ENCODE measurements at regions not wholly inside any gene's neighbourhood (a gene's known extent, or its start where the extent isn't known, plus 50 kb on each side); places are given as distances from the start of the nearest gene placed in this dataset.

DNA sequence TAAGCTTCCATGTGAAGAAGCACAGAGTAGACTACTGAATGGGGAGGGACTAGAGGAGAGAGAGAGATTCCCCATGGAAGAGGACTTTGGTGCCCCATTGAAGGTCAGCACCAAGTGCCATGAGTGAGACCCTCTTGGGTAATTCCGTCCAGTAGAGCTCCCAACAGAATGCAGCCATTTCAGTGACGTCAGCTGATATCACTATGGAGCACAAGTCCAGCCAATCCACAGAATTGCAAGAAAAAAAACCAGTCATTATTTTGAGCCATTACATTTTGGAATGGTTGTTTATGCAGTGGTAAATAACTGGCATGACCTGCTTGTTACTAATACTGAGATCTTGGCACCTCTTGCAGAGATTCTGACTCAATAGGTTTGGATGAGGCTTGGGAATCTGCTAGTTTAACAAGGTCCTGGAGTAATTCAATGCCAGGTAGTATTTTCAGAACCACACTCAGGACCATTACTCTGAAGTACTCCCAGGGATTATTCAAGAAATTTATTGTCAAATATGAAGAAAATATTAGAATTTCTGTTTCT, 52.6 kb upstream of the SP8 start:
- no peaks in the 10 kb centered on the region for H3K4me1 ChIP-seq (ENCODE audit: control insufficient read depth in 1 of 2, insufficient read depth in 2 of 2, low read length in 2 of 2)
- H3K4me3 ChIP-seq (ENCODE audit: low read depth in 1 of 2, low read length in 2 of 2) = no peak overlapping the region
- H3K36me3 ChIP-seq (ENCODE audit: control insufficient read depth in 1 of 2, insufficient read depth in 2 of 2, low read length in 2 of 2) = no peaks in the 10 kb centered on the region
- no peak overlapping the region for H3K27ac ChIP-seq (ENCODE audit: low read length)
- H3K27me3 ChIP-seq (ENCODE audit: low read depth, low read length) = no peaks in the 10 kb centered on the region
- H3K9me3 ChIP-seq (ENCODE audit: control insufficient read depth in 1 of 2, low read length in 2 of 2) = no peaks in the 10 kb centered on the region

DNA sequence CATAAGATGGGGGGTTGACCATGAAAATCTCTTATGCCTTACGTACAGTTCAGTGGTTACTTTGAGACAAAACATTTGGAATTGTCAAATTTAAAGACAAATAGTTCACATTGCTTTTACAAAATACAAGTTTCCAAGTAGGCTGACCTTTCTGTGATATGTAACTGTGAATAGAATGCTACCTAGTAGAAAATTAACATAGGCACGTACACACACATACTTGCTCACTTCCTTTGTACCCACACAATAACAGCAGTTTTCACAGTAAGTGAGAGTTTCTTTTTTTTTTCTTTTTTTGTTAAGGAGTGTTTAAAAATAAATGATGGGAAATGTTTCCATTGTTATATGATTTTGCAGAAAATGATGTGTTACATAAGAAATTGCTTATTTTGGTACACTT, 53.3 kb upstream of the SP8 start:
- no peak overlapping the region for H3K4me3 ChIP-seq (ENCODE audit: low read depth in 1 of 2, low read length in 2 of 2)

DNA sequence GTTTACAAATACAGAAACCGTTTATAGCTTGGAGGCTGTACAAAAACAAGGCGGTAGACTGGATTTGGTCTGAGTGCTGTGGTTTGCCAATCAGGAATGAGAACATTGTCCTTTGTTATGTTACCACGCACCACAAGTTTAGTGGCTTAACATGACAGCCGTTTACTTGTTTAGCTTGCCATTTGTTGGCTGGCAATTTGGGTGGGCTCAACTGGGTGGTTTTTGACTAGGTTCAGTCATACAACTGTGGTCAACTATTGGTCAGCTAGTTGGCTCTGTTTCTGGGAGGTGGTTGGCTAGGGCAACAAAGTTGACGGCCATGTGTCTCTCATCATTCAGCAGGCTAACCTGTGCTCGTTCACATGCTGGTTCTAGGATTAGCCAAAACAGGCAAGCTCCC, 60.1 kb upstream of the SP8 start:
- H3K36me3 ChIP-seq (ENCODE audit: control insufficient read depth in 1 of 2, insufficient read depth in 2 of 2, low read length in 2 of 2) = no peaks in the 10 kb centered on the region
- no peak overlapping the region for H3K4me3 ChIP-seq (ENCODE audit: low read depth in 1 of 2, low read length in 2 of 2)
- no peaks in the 10 kb centered on the region for H3K9me3 ChIP-seq (ENCODE audit: control insufficient read depth in 1 of 2, low read length in 2 of 2)
- H3K4me1 ChIP-seq (ENCODE audit: control insufficient read depth in 1 of 2, insufficient read depth in 2 of 2, low read length in 2 of 2) = no peaks in the 10 kb centered on the region
- no peaks in the 10 kb centered on the region for H3K27me3 ChIP-seq (ENCODE audit: low read depth, low read length)
- no peak overlapping the region for H3K27ac ChIP-seq (ENCODE audit: low read length)

More for the DNA sequence above, 53.3 kb upstream of the SP8 start:
- Histone ChIP-seq H3K9me3 (ENCODE audit: control insufficient read depth in 1 of 2, low read length in 2 of 2) (no peaks in the 10 kb centered on the region), H3K36me3 (ENCODE audit: control insufficient read depth in 1 of 2, insufficient read depth in 2 of 2, low read length in 2 of 2) (no peaks in the 10 kb centered on the region), H3K27ac (ENCODE audit: low read length) (no peak overlapping the region), H3K27me3 (ENCODE audit: low read depth, low read length) (no peaks in the 10 kb centered on the region), H3K4me1 (ENCODE audit: control insufficient read depth in 1 of 2, insufficient read depth in 2 of 2, low read length in 2 of 2) (no peaks in the 10 kb centered on the region)

DNA sequence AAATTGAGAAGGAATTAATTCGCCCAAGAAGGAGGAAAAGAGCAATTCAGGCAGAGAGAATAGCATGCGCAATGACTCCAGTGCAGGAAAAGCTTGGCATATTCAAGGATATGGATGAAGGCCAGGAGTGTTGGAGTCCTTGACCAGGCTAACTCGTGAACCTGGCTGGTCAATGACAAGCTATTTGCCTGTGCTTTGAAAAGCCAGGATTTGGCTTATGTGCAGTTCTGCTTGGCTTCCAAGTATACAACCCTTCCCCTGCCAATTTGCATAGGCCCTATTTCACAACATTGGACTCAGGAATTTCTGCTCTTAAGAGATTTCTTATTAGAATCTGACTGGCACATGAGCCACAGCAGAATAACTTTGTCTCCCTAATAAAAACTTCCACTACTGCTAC, 72.3 kb upstream of the SP8 start:
- H3K4me3 ChIP-seq (ENCODE audit: low read depth in 1 of 2, low read length in 2 of 2) = no peak overlapping the region
- H3K27ac ChIP-seq (ENCODE audit: low read length) = no peak overlapping the region
- H3K4me1 ChIP-seq (ENCODE audit: control insufficient read depth in 1 of 2, insufficient read depth in 2 of 2, low read length in 2 of 2) = no peaks in the 10 kb centered on the region
- H3K27me3 ChIP-seq (ENCODE audit: low read depth, low read length) = no peaks in the 10 kb centered on the region
- H3K9me3 ChIP-seq (ENCODE audit: control insufficient read depth in 1 of 2, low read length in 2 of 2) = no peaks in the 10 kb centered on the region
- H3K36me3 ChIP-seq (ENCODE audit: control insufficient read depth in 1 of 2, insufficient read depth in 2 of 2, low read length in 2 of 2) = no peaks in the 10 kb centered on the region

DNA sequence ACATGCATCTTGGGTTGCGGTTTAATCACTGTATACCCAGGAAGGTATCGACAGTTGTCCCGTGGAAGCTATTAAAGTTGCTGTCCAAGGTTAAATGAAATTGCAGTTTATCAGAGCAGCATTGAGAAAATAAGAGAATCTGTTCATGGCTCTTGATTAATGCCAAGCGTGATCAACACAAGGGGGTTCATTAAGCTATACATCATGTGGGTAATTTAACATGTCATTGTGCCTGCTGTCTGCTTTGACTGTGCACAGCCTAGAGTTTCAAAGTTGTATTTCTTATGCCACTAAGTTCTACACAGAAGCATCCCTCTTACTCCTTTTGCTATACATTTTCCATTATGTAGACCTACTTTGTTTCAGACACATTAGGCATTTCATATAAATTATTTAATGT, 74.8 kb upstream of the SP8 start:
- H3K27ac ChIP-seq (ENCODE audit: low read length) = no peak overlapping the region
- H3K4me1 ChIP-seq (ENCODE audit: control insufficient read depth in 1 of 2, insufficient read depth in 2 of 2, low read length in 2 of 2) = no peaks in the 10 kb centered on the region
- no peaks in the 10 kb centered on the region for H3K36me3 ChIP-seq (ENCODE audit: control insufficient read depth in 1 of 2, insufficient read depth in 2 of 2, low read length in 2 of 2)
- H3K4me3 ChIP-seq (ENCODE audit: low read depth in 1 of 2, low read length in 2 of 2) = no peak overlapping the region
- no peaks in the 10 kb centered on the region for H3K9me3 ChIP-seq (ENCODE audit: control insufficient read depth in 1 of 2, low read length in 2 of 2)
- H3K27me3 ChIP-seq (ENCODE audit: low read depth, low read length) = no peaks in the 10 kb centered on the region

- H3K4me1 ChIP-seq (ENCODE audit: control insufficient read depth in 1 of 2, insufficient read depth in 2 of 2, low read length in 2 of 2) = no peaks in the 10 kb centered on the region
- H3K27ac ChIP-seq (ENCODE audit: low read length) = no peak overlapping the region
- no peaks in the 10 kb centered on the region for H3K36me3 ChIP-seq (ENCODE audit: control insufficient read depth in 1 of 2, insufficient read depth in 2 of 2, low read length in 2 of 2)
- H3K27me3 ChIP-seq (ENCODE audit: low read depth, low read length) = no peaks in the 10 kb centered on the region
- no peaks in the 10 kb centered on the region for H3K9me3 ChIP-seq (ENCODE audit: control insufficient read depth in 1 of 2, low read length in 2 of 2)
- no peak overlapping the region for H3K4me3 ChIP-seq (ENCODE audit: low read depth in 1 of 2, low read length in 2 of 2)
Measured at GRCh38 chr7:20862554-20862953, 75.9 kb upstream of the SP8 start.

- no peak overlapping the region for H3K4me3 ChIP-seq (ENCODE audit: low read depth in 1 of 2, low read length in 2 of 2)
- no peak overlapping the region for H3K27ac ChIP-seq (ENCODE audit: low read length)
- H3K36me3 ChIP-seq (ENCODE audit: control insufficient read depth in 1 of 2, insufficient read depth in 2 of 2, low read length in 2 of 2) = no peaks in the 10 kb centered on the region
- H3K9me3 ChIP-seq (ENCODE audit: control insufficient read depth in 1 of 2, low read length in 2 of 2) = no peaks in the 10 kb centered on the region
- H3K4me1 ChIP-seq (ENCODE audit: control insufficient read depth in 1 of 2, insufficient read depth in 2 of 2, low read length in 2 of 2) = no peaks in the 10 kb centered on the region
- H3K27me3 ChIP-seq (ENCODE audit: low read depth, low read length) = no peaks in the 10 kb centered on the region
Measured at GRCh38 chr7:20864221-20864620, 77.5 kb upstream of the SP8 start.

DNA sequence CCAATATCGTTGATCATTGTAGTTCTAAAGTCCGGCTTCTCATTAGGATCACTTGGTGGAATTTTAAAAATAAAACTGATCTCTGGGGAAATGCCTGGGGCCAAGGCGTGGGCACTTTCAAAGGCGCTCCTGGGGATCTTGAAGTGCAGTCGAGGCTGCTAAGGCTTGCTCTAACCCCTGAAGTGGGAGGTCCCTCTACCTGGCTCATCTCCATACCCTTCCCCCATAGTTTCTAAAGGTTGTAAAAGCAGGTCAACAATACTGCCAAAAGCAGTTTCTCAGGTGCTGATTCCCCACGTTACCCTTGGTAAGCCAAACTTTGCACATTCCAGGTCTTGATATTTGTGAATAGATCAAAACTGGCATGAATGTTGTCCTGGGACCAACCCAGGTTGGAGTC, 79.0 kb upstream of the SP8 start:
- Histone ChIP-seq H3K36me3 (ENCODE audit: control insufficient read depth in 1 of 2, insufficient read depth in 2 of 2, low read length in 2 of 2) (no peaks in the 10 kb centered on the region), H3K4me1 (ENCODE audit: control insufficient read depth in 1 of 2, insufficient read depth in 2 of 2, low read length in 2 of 2) (no peaks in the 10 kb centered on the region), H3K27me3 (ENCODE audit: low read depth, low read length) (no peaks in the 10 kb centered on the region), H3K9me3 (ENCODE audit: control insufficient read depth in 1 of 2, low read length in 2 of 2) (no peaks in the 10 kb centered on the region), H3K27ac (ENCODE audit: low read length) (no peak overlapping the region), H3K4me3 (ENCODE audit: low read depth in 1 of 2, low read length in 2 of 2) (no peak overlapping the region)

DNA sequence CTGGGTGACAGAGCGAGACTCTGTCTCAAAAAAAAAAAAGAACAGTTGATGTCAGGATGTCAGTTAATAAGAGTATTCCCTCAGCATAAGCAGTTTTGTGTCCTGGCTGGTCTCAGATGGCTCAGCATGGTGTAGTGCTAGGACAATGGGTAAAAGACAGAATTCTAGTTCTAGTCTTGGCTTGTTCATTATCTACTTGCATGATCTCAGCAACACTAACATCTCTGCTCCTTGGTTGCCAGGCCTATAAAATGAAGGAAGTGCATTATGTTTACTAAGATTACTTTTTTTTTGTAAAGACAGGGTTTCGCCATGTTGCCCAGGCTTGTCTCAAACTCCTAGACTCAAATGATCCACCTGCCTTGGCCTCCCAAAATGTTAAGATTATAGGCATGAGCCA, 84.3 kb upstream of the SP8 start:
- Histone ChIP-seq H3K36me3 (ENCODE audit: control insufficient read depth in 1 of 2, insufficient read depth in 2 of 2, low read length in 2 of 2) (no peaks in the 10 kb centered on the region), H3K27ac (ENCODE audit: low read length) (no peak overlapping the region), H3K4me1 (ENCODE audit: control insufficient read depth in 1 of 2, insufficient read depth in 2 of 2, low read length in 2 of 2) (no peaks in the 10 kb centered on the region), H3K4me3 (ENCODE audit: low read depth in 1 of 2, low read length in 2 of 2) (no peak overlapping the region), H3K27me3 (ENCODE audit: low read depth, low read length) (no peaks in the 10 kb centered on the region), H3K9me3 (ENCODE audit: control insufficient read depth in 1 of 2, low read length in 2 of 2) (no peaks in the 10 kb centered on the region)

DNA sequence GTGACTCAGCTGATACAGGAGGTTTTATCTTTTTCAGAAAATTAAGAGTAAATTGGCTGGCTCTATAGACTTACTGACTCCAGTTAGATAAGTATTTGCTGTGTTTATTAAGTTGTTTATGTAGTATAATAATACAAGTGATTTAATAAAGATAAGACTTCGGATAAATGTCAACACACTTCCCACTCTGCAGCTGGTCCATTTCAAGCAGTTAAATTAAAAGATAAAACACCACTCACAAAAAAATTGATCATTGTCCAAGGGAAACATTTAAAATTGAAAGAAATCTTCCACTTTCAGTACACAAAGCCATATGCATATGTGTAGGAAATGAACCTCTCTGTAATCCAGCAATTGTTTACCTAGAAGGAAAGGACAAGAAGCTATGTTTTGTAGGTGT, 106.1 kb upstream of the SP8 start:
- no peaks in the 10 kb centered on the region for H3K36me3 ChIP-seq (ENCODE audit: control insufficient read depth in 1 of 2, insufficient read depth in 2 of 2, low read length in 2 of 2)
- no peaks in the 10 kb centered on the region for H3K27me3 ChIP-seq (ENCODE audit: low read depth, low read length)
- H3K4me3 ChIP-seq (ENCODE audit: low read depth in 1 of 2, low read length in 2 of 2) = no peak overlapping the region
- no peak overlapping the region for H3K27ac ChIP-seq (ENCODE audit: low read length)
- peaks cover 0 to 3% of the 10 kb centered on the region in 2 donors for H3K9me3 ChIP-seq (ENCODE audit: control insufficient read depth in 1 of 2, low read length in 2 of 2)
- no peaks in the 10 kb centered on the region for H3K4me1 ChIP-seq (ENCODE audit: control insufficient read depth in 1 of 2, insufficient read depth in 2 of 2, low read length in 2 of 2)

GRCh38 chr7:20894806-20895205, 108.1 kb upstream of the SP8 start:
- Histone ChIP-seq H3K36me3 (ENCODE audit: control insufficient read depth in 1 of 2, insufficient read depth in 2 of 2, low read length in 2 of 2) (no peaks in the 10 kb centered on the region), H3K9me3 (ENCODE audit: control insufficient read depth in 1 of 2, low read length in 2 of 2) (no peaks in the 10 kb centered on the region), H3K4me1 (ENCODE audit: control insufficient read depth in 1 of 2, insufficient read depth in 2 of 2, low read length in 2 of 2) (no peaks in the 10 kb centered on the region), H3K27me3 (ENCODE audit: low read depth, low read length) (no peaks in the 10 kb centered on the region), H3K27ac (ENCODE audit: low read length) (no peak overlapping the region), H3K4me3 (ENCODE audit: low read depth in 1 of 2, low read length in 2 of 2) (no peak overlapping the region)

DNA sequence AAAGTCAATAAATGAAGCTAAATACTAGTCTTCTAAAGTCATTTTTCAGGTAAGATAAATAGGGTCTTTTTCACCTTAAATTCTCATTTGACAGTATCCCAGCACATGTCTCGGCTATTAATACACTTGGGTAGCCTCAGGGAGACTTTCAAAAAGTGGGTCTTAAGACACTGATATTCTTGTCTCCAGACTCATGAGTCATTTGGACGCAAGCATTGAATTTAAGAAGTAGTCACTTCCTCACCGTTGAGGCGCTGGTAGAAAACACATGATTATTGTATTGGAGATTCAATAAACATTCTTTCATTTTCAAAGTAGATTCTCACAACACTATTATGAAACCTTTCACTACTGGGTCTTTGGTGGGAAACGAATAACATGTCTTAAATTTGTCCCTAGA, 108.9 kb upstream of the SP8 start:
- Histone ChIP-seq H3K9me3 (ENCODE audit: control insufficient read depth in 1 of 2, low read length in 2 of 2) (peaks cover 0 to 1% of the 10 kb centered on the region in 2 donors), H3K4me3 (ENCODE audit: low read depth in 1 of 2, low read length in 2 of 2) (no peak overlapping the region), H3K36me3 (ENCODE audit: control insufficient read depth in 1 of 2, insufficient read depth in 2 of 2, low read length in 2 of 2) (no peaks in the 10 kb centered on the region), H3K27ac (ENCODE audit: low read length) (no peak overlapping the region), H3K27me3 (ENCODE audit: low read depth, low read length) (no peaks in the 10 kb centered on the region), H3K4me1 (ENCODE audit: control insufficient read depth in 1 of 2, insufficient read depth in 2 of 2, low read length in 2 of 2) (no peaks in the 10 kb centered on the region)
